C4-2B (cell line): ENCODE measurements at regions not wholly inside any gene's neighbourhood (a gene's known extent, or its start where the extent isn't known, plus 50 kb on each side); places are given as distances from the start of the nearest gene placed in this dataset.

ENCODE experiments used
- CTCF ChIP-seq: fragments of 450-650 bp; conservative IDR thresholded peaks from 2 replicates; pipeline ENCODE4 v1.5.1; 2017; ENCODE audit warnings: mild to moderate bottlenecking
- ZFX ChIP-seq: fragments of 450-650 bp; IDR thresholded peaks from 2 replicates; pipeline ENCODE4 v1.6.1; 2017

GRCh38 chr6:8872589-8872988 is 437.2 kb upstream of the SLC35B3 start:
- no peak for TF ChIP-seq CTCF
- no peak for TF ChIP-seq ZFX
